ENCODE measurements at regions not wholly inside any gene's neighbourhood (a gene's known extent, or its start where the extent isn't known, plus 50 kb on each side); places are given as distances from the start of the nearest gene placed in this dataset.

DNA sequence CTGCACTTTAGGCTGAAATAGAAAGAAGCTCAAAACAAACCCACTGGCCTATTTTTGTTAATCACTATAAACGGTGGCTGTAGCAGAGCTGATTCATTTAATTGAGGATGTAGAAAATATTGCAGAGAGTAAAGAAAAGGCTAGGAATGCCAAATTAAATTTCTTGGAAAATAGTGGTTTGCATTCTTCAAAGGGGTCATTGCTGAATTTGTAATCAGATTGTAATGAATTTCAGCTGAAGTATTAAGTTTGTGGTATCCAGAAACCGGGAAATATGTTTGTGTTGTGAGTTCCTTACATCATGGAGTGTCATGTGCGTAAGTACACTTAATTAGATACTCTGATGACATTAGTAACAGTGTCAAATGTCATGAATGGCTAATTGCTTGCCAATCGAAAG, 203.0 kb downstream of the SAMD5 start:
- Histone ChIP-seq H4K20me1 (ENCODE audit: insufficient read depth, low read length) (no peaks in the 10 kb centered on the region), H3K4me3 (ENCODE audit: insufficient read depth, low read length) (no peak overlapping the region), H3K4me2 (ENCODE audit: insufficient read depth, low read length) (no peak overlapping the region), H3K4me1 (ENCODE audit: insufficient read depth, low read length) (no peaks in the 10 kb centered on the region), H3K79me2 (ENCODE audit: insufficient read depth, low read length) (no peaks in the 10 kb centered on the region), H3K27ac (ENCODE audit: low read depth, low read length) (no peak overlapping the region), H2AFZ (ENCODE audit: low read length) (no peak overlapping the region), H3K27me3 (ENCODE audit: insufficient read depth, low read length) (no peaks in the 10 kb centered on the region), H3K36me3 (ENCODE audit: insufficient read depth, low read length) (no peaks in the 10 kb centered on the region), H3K9me3 (ENCODE audit: low read depth, low read length) (no peaks in the 10 kb centered on the region)
- TF ChIP-seq, protein P1, sequence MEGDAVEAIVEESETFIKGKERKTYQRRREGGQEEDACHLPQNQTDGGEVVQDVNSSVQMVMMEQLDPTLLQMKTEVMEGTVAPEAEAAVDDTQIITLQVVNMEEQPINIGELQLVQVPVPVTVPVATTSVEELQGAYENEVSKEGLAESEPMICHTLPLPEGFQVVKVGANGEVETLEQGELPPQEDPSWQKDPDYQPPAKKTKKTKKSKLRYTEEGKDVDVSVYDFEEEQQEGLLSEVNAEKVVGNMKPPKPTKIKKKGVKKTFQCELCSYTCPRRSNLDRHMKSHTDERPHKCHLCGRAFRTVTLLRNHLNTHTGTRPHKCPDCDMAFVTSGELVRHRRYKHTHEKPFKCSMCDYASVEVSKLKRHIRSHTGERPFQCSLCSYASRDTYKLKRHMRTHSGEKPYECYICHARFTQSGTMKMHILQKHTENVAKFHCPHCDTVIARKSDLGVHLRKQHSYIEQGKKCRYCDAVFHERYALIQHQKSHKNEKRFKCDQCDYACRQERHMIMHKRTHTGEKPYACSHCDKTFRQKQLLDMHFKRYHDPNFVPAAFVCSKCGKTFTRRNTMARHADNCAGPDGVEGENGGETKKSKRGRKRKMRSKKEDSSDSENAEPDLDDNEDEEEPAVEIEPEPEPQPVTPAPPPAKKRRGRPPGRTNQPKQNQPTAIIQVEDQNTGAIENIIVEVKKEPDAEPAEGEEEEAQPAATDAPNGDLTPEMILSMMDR (IDR thresholded peaks at IDR 0.05; ENCODE audit: extremely low read depth, low read depth, low read length), result no peak
- no peak for DNase-seq (ENCODE audit: insufficient read length, low spot score, missing footprints)

DNA sequence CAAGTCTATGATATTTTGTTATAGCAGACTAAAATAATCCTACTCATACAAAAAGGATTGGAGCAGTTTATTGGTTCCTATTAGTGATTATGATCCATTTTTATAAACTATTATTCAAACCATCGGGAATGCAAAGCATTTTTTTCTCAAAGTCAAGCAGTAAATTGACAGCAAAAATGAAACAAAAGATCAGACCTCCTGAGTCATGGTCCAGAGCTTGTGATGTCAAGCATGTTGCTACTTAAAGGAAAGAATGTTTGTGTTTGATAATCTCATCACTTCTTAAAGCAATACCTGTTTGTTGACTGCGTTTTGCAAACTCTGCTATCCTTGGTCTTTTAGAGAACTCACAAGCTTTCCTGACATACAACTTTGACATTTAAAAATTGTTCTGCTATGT, 204.4 kb downstream of the SAMD5 start:
- H3K4me3 ChIP-seq (ENCODE audit: insufficient read depth, low read length), result no peak overlapping the region

DNA sequence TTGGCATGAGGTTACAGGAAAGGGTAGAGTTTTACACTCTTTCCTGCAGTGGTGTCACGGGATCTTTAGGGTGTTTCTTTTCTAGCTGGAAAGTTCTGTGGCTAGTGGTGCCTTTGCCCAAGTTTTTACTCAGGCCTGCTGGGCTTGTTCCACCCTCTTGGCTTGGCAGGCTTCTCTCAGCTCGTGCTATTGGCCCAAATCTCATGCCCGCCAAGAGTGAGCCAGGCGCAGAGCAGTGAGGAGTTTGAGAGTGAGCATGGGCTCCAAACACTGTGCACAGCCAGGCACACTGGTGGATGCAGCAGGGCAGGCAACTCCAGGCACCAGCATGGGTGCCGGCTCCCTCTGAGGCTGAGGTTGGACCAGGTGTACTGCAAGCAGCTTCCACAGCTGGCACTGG, 206.5 kb downstream of the SAMD5 start:
- H3K4me2 ChIP-seq (ENCODE audit: insufficient read depth, low read length), result no peak overlapping the region
- no peaks in the 10 kb centered on the region for H3K4me1 ChIP-seq (ENCODE audit: insufficient read depth, low read length)
- no peaks in the 10 kb centered on the region for H3K36me3 ChIP-seq (ENCODE audit: insufficient read depth, low read length)
- H3K4me3 ChIP-seq (ENCODE audit: insufficient read depth, low read length), result no peak overlapping the region
- H3K27me3 ChIP-seq (ENCODE audit: insufficient read depth, low read length), result no peaks in the 10 kb centered on the region
- no peaks in the 10 kb centered on the region for H3K79me2 ChIP-seq (ENCODE audit: insufficient read depth, low read length)
- DNase-seq (ENCODE audit: insufficient read length, low spot score, missing footprints), result no peak
- no peaks in the 10 kb centered on the region for H4K20me1 ChIP-seq (ENCODE audit: insufficient read depth, low read length)
- TF ChIP-seq, protein P1 (IDR thresholded peaks at IDR 0.05; ENCODE audit: extremely low read depth, low read depth, low read length), result no peak
- H2AFZ ChIP-seq (ENCODE audit: low read length), result no peak overlapping the region
- no peak overlapping the region for H3K27ac ChIP-seq (ENCODE audit: low read depth, low read length)
- H3K9me3 ChIP-seq (ENCODE audit: low read depth, low read length), result no peaks in the 10 kb centered on the region

More for the DNA sequence above, 204.4 kb downstream of the SAMD5 start:
- H3K79me2 ChIP-seq (ENCODE audit: insufficient read depth, low read length), result no peaks in the 10 kb centered on the region
- no peak overlapping the region for H3K27ac ChIP-seq (ENCODE audit: low read depth, low read length)
- no peak overlapping the region for H2AFZ ChIP-seq (ENCODE audit: low read length)
- H3K4me1 ChIP-seq (ENCODE audit: insufficient read depth, low read length), result no peaks in the 10 kb centered on the region
- TF ChIP-seq, protein P1 (IDR thresholded peaks at IDR 0.05; ENCODE audit: extremely low read depth, low read depth, low read length), result no peak
- no peak overlapping the region for H3K4me2 ChIP-seq (ENCODE audit: insufficient read depth, low read length)
- no peak for DNase-seq (ENCODE audit: insufficient read length, low spot score, missing footprints)
- no peaks in the 10 kb centered on the region for H3K9me3 ChIP-seq (ENCODE audit: low read depth, low read length)
- H3K27me3 ChIP-seq (ENCODE audit: insufficient read depth, low read length), result no peaks in the 10 kb centered on the region
- H4K20me1 ChIP-seq (ENCODE audit: insufficient read depth, low read length), result no peaks in the 10 kb centered on the region
- H3K36me3 ChIP-seq (ENCODE audit: insufficient read depth, low read length), result no peaks in the 10 kb centered on the region

DNA sequence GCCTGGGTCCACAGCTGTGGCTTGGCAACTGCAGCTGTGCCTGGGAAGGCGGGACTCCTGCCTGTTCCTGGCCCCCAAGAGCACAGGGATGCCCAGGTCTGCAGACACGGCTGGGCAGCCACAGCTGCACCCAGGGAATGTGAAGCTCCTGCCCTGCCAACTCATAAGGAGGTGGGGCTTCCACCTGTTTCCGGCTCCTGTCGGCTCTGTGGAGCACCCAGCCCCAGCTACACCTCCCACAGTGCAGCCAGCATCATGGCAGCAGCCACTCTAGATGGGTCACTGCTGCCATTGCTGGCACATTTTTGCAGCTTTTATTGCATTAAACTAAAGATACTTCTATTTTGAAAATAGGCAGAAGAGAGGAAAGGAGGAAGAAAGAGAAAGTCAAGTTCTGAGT, 207.9 kb downstream of the SAMD5 start:
- TF ChIP-seq, protein P1 (IDR thresholded peaks at IDR 0.05; ENCODE audit: extremely low read depth, low read depth, low read length), result no peak
- Histone ChIP-seq H3K4me2 (ENCODE audit: insufficient read depth, low read length) (no peak overlapping the region), H2AFZ (ENCODE audit: low read length) (no peak overlapping the region), H3K79me2 (ENCODE audit: insufficient read depth, low read length) (no peaks in the 10 kb centered on the region), H3K36me3 (ENCODE audit: insufficient read depth, low read length) (no peaks in the 10 kb centered on the region), H3K27ac (ENCODE audit: low read depth, low read length) (no peak overlapping the region), H3K27me3 (ENCODE audit: insufficient read depth, low read length) (no peaks in the 10 kb centered on the region), H3K4me1 (ENCODE audit: insufficient read depth, low read length) (no peaks in the 10 kb centered on the region), H3K9me3 (ENCODE audit: low read depth, low read length) (no peaks in the 10 kb centered on the region), H3K4me3 (ENCODE audit: insufficient read depth, low read length) (no peak overlapping the region), H4K20me1 (ENCODE audit: insufficient read depth, low read length) (no peaks in the 10 kb centered on the region)
- DNase-seq (ENCODE audit: insufficient read length, low spot score, missing footprints), result no peak

Measured in osteoblast (primary cell).